C1 segment of cervical spinal cord (tissue), 14 donors: ENCODE measurements at regions not wholly inside any gene's neighbourhood (a gene's known extent, or its start where the extent isn't known, plus 50 kb on each side); places are given as distances from the start of the nearest gene placed in this dataset.

Source experiments
- DNase-seq, 14 donors: peaks; one replicate each; lab custom pipeline; 2025; lab: John Stamatoyannopoulos, UW

DNA sequence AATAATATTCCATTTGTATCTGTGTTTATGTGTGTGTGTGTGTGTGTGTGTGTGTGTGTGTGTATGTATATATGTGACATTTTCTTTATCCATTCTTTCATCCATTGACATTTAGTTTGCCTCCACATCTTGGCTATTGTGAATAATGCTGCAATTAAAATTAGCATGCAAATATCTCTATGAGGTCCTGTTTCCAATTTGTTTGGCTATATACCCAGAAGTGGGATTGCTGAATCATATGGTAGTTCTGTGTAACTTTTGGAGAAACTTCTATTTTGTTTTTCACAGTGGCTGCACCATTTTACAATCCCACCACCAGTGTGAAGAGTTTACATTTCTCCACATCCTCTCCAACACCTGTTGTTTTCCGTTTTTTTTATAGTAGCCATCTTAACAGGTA, 53.1 kb downstream of the CH25H start:
- DNase-seq: no peak

DNA sequence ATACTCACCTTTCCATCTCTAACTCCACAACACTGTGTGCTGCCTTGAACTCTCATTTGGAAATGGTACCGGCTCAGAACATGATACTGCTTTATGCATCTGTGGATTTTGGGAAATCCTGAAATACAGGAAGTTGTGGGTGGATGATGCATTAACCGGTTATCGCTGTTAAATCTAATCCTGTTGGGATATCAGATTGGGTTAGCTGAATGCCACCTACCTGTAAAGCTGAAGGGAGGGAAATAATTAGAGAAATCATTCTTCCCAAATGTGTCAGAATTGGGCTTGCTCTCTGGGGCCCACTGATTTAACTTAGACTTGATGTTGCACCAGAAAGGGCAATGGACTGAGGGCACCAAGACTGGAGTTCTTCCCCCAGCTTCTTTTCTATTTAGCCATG, 54.0 kb downstream of the CH25H start:
- no peak for DNase-seq

DNA sequence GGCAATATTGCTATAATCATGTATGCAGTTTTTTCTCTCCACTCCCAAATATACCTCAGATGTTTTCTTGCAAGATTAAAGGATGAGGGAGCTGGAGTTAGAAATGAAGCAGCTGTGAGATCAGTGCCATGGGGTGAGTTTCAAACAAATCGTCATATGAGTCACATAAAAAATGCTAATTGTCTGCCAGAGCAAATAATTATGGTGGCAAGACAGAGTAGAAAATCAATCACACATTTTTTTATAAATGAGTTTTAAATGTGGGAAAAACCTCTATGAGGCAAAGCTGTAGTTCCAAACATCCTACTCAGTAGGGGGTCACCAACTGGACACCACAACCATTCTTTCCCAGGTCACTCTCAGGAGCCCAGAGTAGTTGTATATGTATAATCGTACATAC, 55.3 kb downstream of the CH25H start:
- DNase-seq: no peak

DNA sequence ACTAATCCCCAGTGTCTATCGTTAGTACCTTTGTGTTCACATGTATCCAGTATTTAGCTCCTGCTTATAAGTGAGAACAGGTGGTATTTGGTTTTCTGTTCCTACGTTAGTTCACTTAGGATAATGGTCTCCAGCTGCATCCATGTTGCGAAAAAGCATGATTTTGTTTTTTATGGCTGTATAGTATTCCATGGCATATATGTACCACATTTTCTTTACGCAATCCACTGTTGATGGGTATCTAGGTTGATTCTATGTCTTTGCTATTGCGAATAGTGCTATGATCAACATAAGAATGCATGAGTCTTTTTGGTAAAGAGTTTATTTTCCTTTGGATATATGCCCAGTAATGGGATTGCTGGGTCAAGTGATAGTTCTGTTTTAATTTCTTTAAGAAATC, 59.1 kb downstream of the CH25H start:
- DNase-seq: no peak

DNA sequence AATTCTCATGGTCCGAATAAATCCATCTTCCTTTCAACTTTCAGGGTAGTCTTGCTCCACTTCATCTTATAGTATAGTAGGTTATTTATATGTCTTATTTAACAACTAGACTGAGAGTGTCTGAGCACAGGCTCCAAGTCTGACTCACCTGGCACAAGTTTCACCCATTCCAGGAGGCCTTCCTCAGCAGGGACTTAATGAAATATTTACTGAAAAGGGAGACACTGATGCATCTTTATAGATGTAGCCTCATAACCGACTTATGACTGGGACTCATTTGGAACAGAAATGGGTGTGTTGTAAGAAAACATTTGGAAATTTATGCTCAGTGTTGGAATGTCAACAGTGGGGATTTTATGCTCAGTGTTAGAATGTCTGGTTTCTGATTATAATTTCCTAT, 59.9 kb downstream of the CH25H start:
- DNase-seq: no peak

DNA sequence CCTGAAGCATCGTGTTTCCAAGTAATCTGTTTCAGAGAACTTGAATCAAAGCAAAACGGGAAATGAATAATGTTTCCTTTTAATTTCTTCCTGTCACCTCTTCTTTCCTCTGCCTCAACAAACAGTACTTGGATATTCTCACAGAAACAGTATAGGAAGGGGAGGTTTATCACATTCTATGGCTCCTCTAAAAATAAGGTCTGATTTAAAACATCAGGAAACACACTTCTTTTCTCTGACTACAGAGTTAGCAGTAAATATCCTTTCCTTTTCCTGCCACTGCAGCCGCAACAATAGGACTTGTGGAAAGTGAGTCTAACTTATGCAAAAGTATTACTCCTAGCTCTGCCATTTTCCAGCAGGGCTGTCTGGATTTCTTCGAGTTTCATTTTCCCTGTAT, 62.3 kb downstream of the CH25H start:
- no peak for DNase-seq

DNA sequence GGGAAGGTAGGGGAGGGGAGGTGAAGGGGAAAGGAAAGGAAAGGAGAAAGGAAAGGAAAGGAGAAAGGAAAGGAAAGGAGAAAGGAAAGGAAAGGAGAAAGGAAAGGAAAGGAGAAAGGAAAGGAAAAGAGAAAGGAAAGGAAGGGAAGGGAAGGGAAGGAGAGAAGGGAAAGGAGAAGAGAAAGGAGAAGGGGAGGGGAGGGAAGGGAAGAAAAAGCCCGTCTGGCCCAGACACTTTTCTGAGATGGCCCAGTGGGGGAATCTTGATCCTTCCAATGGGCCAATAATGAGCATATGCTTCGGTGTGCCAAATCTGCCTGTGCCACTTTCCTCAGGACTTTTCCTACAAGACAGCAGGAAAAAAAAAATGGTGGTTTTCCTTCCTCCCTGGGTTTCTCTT, 64.5 kb downstream of the CH25H start:
- DNase-seq: no peak

DNA sequence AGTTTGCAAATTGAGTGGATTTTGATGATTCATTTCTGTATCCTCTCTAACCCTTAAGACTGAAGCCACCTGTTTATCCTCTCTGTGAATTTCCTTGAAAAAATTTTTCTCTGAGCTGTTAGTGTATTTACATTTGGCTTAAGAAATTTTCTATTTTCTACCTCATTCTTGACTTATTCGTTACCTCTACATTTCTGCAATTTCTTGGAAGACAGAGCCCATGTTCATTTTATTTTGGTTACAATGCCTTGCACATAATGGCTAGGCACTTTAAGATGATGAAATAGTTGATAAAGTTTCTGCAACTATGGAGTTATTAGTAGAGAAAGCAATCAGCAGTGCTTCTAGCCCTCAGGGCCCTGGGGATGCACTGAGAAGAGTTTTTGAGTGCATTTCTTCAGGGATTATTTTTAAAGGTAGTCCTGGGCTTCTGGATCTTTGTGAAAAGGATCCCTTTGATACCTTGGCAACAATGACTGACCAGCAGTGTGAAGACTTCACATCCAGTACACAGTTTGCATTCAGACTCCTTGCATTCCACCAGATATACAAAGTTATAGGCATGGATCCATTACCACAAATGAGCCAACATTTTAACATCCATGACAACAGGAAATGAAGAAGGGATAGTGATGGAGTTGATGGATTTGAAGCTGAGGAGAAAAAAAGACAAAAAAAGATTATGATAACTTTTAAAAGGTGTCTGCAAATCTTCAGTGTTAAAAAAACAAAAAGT, 68.2 kb downstream of the CH25H start:
- no peak for DNase-seq

DNA sequence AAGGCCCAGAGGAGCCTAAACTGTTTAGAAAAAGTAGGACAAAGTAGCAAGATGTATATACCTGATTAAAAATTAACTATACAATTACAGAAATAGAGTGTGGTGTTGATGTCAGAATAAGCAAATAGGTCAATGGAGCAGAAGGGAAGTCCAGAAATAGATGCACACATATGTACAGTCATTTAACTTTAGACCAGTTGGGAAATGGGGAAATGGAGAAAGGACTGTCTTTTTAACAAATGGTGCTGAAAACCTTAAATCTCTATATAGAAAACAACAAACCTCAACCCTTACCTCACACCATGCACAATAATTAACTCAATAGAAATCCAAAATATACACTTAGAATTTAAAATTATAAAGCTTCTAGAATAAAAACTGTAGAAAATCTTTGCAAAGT, 72.2 kb downstream of the CH25H start:
- DNase-seq: no peak

DNA sequence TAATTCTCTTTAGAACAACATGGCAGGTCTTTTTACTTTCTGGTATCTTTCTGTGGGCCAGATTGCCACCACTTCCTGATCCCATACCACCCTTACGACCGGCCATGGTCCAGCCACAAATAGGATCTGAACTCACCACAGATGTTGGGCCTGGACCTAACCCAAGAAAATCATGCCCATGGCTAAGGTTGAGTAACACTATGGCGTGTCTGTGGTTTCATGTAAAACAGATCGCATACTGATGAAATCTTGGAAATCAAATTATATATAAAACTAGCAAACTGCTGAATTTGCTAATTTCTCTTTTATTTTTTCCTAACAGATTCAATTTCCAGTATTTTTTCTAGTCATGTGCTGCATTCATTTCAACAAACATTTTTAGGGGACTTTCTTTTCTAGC, 77.2 kb downstream of the CH25H start:
- peak in 3 of 14 donors; percentile 12 to 27 (median 16) for DNase-seq

DNA sequence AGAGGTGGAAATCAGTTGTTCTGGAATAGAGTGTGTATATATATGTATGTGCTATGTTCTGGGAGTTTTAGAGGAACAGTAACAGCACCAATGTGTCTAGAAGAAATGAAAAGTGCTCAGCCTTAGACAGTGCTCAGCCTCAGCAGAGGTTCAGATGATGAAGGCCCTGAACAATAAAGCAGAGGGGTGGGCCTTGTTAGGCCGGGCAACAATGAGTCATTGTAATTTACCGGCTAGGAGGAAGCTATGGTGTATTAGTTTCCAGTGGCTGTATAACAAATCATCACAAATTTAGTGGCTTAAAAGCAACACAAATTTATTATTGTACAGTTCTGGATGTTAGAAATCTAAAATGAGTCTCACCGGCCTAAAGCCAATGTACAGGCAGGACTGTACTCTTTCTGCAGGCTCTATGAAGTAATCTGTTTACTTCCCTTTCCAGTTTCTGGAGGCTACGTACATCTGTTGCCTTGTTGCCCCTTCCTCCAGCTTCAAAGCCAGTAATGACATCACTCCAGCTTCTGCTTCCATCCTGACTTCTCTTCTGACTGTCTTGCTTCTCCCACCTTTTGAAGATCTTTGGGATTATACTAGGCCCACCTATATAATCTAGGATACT, 84.6 kb downstream of the CH25H start:
- DNase-seq: peak in 1 of 14 donors; percentile 2

DNA sequence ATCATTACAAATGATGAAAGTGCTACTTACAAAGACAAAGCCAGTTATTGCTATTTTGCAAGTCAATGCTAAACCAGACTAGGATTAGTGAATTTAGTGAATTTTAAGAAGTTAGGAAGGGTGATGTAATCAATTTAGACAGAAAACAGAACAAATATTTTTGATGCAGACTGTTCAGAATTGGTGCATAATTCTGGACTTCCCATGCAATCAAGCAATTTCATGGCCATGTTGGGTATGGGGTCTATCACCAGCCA, 85.4 kb downstream of the CH25H start:
- no peak for DNase-seq

DNA sequence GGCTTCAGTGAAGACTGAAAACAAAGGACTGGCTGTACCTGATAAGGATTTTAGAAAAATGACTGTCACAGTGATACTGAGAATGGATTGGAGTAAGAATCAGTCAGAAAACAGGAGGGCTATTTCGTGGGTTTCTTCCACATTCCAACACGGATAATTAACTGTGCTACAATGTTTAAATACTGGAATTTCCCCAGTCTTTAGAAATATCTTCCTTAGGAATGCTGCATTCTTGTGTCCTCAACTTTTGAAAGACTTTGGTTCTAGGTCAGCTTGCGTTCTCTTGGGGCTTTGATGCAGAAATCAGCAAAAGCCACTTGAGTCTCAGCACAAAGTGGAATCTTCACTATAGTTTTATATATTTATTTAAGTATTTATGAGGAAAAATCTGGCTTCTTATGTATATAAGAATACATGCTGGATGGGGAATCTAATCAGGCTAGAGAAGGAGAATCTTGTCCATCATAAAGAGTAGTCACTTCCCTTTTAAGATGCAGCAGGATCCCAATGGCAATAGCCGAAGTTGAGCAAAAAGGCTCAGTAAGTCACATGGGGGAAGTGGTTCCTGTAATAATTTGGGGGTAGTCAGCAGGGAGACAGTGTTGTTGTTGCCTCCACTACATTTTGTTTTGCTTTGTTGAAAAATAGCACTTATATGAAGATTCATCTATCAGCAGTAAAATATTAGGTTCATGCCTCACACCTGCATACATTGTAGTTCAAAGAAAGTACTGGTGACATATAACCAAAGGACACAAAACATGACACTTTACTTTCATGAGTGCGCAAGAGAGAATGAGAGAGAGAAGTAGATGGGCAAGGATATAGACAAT, 86.0 kb downstream of the CH25H start:
- DNase-seq: no peak

DNA sequence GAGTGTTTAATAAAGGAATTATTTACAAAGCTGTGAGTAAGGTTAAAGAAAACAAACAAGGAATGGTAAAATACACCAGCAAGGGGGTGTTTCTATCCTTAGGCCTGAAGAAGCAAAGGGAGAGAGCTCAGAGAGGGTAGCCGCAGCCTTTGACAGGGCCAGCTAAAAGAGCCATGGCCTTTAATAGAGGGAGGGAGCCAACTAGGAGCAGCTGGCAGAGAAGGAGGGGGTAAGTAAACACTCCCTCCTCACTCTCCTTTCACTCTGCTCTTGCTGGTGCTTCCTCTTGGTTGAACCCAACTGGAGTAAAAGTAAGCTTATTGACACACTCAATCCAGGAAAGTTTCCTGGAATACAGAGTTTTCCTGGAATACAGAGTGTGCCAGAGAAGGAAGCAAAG, 87.5 kb downstream of the CH25H start:
- DNase-seq: no peak

DNA sequence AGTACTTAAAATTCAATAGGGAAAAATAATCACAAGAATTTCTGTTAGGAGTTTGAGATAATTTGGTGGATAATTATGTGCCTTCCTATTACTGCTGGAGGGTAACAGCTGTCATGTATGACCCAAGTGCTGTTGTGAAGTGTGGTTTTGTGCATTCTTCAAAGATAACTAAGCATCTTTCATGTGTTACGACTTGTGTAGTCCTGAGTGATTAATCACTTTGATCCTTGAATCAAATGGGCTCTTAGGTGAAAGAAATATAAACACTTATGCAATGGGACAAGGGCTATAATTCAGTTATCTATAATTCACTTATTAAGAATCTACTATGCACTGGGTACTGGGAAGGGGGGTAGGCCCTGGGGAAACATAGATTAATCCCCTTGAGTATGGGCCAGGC, 89.0 kb downstream of the CH25H start:
- no peak for DNase-seq

DNA sequence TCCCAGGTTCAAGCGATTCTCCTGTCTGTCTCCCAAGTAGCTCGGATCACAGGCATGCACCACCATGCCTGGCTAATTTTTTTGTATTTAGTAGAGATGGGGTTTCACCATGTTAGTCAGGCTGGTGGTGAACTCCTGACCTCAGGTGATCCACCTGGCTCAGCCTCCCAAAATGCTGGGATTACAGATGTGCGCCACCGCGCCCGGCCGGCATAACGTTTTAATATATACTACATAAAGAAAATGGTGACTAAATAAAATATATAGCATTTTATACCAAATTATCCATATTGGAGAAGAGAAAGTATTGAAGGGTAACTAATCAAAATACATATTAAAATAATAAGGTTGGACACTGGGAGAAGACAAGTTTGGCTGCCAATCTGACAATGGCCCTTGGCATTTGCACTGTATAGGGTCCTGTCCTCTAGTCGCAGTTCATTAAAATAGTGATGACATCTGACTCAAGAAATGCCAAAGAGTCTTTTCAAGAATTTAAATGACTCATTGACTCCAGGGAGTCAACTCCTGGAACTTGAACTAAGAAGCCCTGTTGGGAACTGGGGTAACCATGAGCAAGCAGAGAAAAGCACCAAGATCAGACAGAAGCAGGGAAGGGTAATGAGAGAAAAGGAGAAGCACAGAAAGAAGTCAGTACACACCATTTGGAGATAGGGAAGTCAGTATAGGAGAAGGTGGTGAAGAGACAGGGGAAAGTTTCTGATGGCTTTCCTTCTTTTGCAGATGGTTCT, 91.1 kb downstream of the CH25H start:
- DNase-seq: peak in 1 of 14 donors; percentile 4

DNA sequence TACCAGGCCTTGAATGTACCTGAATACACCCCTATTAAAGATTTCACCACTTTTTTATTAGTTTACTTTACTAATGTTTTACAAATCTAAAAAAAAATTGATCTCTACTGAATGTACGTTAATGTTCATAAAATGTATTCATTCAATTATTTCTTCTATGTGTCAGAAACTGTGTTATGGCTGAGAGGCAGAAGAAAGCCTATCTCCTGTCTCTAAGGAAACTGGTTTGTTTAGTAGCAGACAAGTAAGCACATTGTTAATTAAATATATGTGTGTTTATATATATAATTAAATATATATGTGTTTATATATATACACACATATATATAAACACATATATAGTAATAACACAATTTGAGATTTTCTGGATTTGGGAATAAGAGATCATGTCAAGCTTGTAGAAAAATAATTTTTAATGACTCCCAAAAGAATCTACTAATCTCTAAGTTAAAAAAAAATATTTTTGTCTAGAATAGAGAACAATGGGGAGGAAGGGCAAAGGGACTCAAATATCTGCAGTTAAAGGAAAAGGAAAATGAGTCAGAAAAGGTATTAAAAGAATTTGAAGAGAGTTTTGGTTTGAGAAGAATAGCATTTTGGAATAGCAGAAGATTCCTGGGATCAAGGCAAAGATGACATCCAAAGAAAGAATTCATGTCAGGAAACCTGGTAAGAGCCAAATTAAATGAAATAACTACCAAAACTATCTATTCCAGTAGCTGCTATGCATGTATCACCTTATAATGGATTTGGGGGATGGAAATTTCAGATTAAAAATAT, 92.1 kb downstream of the CH25H start:
- no peak for DNase-seq

DNA sequence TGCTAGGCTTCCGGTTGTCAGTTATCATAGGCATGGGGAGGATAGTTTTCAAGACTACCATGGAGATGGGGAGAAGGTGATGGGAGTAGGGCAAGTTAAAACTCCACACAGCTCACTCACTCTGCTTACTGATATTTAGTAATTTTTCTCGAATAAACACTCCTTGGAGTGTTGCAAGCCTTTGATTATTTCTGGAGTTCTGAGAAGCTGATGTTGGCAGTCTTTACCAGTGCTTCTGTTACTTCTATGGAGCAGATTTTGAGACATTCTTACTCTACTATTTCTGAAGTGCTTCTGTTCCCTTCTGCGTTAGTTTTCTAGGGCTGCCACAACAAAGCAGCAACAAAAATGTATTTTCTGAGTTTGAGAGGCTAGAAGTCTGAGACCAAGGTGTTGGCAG, 104.4 kb downstream of the CH25H start:
- DNase-seq: no peak

DNA sequence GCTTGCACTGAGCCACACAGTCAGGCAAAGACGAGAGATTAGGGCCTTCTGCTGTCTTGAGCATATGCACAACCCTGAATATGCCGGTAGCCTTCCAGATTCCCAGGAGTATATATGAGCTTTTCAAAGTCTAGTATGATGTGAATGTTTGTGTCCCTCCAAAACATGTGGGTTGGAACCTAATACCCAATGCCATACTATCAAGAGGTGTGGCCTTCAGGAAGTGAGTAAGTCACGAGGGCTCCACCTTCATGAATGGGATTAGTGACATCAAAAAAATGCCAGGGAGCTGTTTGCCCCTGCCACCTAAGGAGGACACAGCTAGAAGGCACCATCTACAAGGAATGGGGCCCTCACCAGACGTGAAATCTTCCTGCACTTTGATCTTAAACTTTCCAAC, 105.2 kb downstream of the CH25H start:
- no peak for DNase-seq

DNA sequence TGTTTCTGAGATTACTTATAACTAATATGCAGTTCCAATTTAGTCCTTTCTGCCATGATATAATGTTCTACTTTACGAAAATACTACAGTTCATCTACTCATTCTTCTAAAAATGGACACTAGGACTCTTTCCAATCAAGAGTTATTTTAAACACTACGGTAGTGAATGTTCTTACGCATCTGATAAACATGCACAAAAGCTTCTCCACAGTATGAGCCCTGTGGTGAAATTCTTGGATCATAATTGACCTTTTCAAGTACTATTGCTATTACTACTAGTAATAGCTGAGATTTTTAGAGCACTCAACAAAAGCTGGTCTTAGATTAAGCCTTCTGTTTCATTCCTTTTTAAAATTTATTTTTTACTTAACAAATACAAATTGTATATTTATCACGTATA, 106.4 kb downstream of the CH25H start:
- DNase-seq: no peak

DNA sequence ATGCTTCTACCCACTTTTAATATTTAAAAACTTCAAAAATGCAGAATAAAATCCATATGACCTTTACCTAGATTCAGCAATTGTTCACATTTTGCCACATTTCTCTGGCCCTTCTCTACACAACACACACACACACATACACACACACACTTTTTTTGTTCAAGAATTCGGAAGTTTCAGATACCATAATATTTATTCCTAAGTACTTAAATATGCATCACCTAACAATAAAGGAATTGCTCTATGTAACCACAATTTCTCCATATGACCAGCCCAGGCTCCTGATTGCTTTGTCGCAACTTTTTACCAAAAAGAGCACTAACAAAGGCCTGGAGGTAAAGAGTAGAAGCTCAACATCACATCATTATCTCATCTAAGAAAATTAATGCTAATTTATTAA, 106.6 kb downstream of the FAS start:
- no peak for DNase-seq
